HG02798 (cell line): ENCODE measurements at regions not wholly inside any gene's neighbourhood (a gene's known extent, or its start where the extent isn't known, plus 50 kb on each side); places are given as distances from the start of the nearest gene placed in this dataset.
"Not testable (repeated sequence)": the region's sequence is repeated elsewhere in the genome, so short reads cannot be mapped to it uniquely, and the experiment has no call there.

ENCODE experiments used
- ATAC-seq: cut with Tn5 transposase; IDR thresholded peaks from one replicate; pipeline ENCODE4 v1.9.1; 2021; ENCODE audit warnings: mild to moderate bottlenecking; ENCODE audit not compliant: unreplicated experiment, poor library complexity

DNA sequence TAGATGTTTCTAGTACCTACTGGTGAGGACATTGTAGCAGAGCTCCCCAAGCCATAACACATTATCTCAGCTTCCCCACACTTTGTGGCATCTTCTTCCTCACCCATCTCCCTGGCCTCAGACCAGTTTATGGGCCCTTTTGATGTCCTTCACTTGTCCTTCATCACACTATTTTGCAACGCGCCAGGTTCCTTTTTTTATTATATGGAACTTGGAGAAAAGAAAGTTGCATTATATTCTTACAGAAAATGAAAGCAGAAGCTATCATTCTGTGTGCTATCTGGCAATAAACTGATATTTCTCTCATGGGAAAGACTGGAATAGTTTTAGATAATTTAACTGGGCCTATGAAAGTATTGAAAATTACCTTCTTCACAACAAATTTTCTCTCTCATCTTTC, 196.9 kb upstream of the ETV3 start:
- no peak for ATAC-seq

DNA sequence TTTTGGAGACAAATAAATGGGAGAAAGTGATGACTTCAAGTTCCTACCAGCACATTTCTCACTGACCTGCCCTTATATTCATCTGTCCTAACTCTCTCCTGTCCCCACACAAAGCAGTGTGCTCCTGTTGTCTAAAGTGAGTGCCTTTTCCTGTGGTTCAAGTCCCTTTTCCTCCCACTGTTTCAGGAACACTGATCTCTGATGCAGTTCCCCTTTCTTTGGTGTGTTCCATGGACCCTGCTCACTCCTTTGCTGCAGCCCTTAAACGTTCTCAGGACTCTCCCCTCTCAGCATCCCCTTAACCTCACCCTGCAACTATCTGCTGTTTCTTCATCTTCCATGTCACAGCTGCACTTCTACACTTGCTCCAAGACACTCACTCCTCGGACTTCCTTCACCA, 195.8 kb upstream of the ETV3 start:
- ATAC-seq, result no peak

DNA sequence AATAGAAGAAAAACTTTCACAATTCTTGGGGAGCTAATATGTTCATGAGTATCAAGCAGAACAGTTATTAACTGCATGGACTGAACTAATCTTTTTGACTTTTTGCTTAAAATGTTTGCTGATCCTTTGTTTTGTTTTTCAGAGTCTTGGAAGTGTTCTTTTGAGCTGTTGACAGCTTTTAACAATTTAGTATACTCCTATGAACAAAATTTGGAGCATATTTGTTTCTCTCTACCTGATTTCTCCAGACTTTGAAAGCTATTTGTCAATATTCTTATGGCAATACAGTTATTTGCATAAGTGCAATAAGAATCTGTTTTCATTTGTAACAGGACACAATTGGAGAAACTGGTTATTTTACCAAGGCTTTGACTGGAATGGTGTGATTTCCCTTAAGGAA, 192.0 kb upstream of the ETV3 start:
- ATAC-seq, result not testable (repeated sequence)

DNA sequence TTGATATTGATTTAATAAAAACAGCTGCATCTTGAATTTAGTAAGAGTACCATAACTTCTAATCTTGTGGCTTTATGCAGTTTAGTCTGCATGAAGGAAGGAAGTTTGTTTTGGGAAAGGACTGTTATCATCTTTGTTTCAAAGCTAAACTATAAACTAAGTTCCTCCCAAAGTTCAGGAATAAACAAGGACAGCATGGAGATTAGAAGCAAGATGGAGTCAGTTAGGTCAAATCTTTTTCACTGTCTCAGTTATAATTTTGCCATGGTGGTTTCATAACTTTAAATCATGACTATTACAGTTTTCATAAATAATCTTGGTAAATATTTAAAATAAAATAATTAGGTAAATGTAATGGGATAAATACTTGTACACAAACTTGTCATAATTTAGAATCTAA, 189.9 kb upstream of the ETV3 start:
- not testable (repeated sequence) for ATAC-seq

DNA sequence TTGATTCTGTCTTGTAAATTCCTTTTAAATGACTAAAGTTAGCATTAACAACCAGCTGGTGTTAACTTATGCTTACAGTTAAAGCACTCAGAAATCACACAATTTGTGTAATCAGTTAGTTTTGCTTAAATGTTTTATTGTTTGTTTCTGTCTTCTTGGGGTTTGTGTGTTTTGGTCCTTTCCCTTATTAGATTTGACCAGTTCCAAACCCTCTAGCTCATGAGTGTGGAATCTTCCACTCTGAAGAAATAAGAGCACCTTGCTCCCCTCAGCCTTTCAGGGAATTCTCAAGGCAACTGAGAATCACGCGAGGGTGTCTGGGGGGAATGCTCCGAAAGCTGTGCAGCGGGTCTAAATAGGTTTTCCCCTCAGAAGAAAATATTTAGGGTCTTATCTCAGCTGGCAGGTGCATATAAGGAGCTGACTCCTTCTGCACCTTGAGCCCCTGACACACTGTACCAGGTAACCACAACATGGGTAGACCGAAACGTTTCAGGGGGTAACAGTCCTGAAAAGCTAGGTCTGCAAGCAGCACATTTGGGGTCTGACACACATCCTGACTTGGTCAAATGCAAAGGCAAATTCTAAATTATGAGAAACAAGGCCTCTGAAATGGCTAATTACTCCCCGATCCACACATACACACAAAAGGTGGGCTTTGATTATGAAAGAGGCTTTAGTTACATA, 188.1 kb upstream of the ETV3 start:
- ATAC-seq, result no peak

DNA sequence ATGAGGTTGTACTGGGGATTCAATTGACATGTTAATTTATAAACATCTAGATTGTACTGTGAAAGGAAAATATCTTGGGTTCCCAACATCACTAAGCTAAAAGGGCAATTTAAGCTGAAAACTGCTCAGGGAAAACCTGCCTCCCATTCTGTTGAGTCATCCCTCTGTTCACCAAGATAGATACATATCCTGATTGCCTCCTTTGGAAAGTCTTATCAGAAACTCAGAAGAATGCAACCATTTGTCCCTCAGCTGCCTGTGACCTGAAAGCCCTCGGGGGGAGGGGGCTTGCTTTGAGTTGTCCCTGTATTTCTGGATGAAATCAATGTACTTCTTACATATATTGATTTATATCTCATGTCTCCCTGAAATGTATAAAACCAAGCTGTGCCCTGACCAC, 187.0 kb upstream of the ETV3 start:
- no peak for ATAC-seq

DNA sequence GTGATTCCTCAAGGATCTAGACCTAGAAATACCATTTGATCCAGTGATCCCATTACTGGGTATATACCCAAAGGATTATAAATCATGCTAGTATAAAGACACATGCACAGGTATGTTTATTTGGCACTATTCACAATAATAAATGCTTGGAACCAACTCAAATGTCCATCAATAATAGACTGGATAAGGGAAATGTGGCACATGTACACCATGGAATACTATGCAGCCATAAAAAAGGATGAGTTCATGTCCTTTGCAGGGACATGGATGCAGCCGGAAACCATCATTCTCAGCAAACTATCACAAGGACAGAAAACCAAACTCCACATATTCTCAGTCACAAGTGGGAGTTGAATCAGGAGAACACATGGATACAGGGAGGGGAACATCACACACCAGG, 183.8 kb upstream of the ETV3 start:
- not testable (repeated sequence) for ATAC-seq

DNA sequence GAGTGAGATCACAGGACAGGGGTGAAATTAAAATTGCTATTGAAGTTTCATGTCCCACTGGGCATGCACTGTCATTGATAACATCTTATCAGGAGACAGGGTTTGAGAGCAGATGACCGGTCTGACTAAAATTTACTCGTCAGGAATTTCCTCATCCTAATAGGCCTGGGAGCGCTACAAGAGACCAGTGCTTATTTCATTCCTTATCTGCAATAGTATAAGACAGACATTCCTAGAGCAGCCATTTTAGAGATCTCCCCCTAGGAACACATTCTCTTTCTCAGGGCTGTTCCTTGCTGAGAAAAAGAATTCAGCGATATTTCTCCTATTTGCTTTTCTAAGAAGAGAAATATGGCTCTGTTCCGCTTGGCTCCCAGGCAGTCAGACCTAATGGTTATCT, 181.4 kb upstream of the ETV3 start:
- ATAC-seq, result no peak

DNA sequence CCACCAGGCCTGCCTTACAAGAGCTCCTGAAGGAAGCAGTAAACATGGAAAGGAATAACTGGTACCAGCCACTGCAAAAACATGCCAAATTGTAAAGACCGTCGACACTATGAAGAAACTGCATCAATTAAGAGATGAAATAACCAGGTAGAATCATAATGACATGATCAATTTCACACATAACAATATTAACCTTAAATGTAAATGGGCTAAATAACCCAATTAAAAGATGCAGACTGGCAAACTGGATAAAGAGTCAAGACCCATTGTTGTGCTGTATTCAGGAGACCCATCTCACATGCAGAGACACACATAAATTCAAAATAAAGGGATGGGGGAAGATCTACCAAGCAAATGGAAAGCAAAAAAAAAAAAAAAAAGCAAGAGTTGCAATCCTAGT, 179.0 kb upstream of the ETV3 start:
- not testable (repeated sequence) for ATAC-seq

DNA sequence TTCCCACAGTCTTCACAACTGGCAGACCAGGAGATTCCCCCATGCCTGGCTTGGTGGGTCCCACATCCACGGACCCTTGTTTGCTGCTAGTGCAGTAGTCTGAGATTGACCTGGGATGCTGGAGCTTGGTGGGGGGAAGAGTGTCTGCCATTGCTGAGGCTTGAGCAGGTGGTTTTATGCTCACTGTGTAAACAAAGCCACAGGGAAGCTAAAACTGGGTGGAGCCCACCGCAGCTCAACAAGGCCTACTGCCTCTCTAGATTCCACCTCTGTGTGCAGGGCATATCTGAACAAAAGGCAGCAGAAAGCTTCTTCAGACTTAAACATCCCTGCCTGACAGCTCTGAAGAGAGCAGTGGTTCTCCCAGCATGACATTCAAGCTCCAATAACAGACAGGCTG, 177.3 kb upstream of the ETV3 start:
- no peak for ATAC-seq

DNA sequence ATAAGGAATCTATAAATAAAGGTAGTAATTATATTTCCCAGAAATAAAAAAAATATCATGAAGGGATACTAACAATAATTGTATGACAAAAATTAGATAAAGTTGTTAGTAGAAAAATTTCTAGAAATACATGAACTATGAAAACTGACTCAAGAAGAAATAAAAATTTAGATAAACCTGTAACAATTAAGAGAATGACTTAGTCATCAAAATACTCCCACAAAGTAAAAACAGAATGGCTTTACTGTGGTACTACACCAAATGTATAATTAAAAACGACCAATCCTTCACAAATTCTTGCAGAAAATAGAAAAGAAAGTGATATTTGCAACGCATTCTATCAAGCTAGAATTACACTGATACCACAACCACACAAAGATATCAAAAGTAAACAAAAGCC, 176.2 kb upstream of the ETV3 start:
- no peak for ATAC-seq

DNA sequence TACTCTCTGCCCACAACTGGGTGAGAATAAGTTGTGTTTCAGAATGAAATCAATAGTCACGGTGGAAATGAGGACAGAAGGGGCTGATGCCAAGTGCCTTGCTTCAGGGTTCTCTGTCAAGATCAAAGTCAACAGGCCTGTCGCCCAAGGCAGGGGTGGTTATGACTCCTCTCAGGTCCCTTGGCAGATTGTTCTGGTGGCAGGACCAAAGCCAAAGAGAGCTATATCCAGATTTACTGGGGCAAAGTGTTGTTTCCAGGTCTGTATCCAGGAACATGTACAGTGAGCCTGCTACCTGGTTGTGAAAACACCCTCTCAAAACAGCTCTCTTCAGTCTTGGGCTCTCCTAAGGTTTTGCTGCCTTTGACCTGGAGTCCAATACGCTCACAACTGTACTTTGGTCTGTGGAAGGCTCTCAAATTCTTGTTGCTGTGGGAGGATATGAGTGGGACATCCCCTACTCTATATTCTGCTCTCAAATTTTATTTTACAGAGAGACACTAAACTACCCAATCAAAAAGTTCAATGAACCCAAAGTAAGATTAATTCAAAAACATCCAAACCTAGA, 175.1 kb upstream of the ETV3 start:
- no peak for ATAC-seq

DNA sequence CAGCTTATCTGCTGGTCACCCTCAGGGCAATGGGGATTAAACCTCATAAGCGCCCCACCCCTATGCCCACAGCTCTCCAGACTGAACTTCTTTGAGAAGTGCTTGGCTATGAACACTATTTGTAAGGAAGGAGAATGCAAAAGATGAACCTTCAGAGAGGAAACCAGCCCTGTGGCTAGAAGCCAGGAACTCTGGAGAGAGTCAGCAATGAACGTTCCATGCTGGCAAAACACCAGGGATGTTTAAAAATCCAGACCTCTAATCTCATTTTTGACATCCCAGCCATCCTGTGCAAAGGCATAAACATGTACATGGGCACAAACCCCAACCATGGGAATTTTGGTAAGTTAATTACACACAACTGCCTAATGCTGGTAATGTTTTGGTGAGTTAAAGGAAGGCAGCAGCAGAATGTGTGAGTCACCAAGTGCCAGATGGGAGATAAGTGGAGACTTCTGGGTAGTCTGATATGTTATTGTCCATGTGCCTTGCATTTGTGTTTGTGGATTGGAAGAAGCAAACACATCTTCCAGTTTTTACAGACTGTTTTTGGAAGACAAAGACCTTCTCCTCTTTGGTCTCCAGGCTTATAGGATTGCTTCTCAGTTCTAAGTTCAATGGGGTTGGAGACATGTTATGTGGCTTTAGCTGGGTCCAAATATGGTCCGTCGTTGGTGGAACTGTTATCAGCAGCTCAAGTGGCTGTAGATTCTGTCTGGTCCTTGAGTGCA, 174.1 kb upstream of the ETV3 start:
- no peak for ATAC-seq

DNA sequence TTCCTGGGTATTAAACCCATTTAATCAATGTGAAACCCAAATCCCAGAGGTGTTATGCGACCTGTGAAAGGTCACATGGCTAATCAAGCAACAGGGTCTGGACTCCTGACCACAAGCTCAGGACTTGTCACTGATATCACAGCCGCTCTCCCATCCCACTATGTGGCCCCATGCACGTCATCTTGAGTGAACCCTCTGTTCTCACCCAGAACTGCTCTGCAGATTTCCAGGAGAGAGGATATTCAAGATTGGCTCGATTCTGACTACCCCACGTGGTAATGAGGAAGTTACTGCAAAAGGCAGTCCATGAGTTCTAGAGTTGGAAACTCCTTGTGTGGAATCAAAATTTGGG, 173.5 kb upstream of the ETV3 start:
- ATAC-seq, result no peak

DNA sequence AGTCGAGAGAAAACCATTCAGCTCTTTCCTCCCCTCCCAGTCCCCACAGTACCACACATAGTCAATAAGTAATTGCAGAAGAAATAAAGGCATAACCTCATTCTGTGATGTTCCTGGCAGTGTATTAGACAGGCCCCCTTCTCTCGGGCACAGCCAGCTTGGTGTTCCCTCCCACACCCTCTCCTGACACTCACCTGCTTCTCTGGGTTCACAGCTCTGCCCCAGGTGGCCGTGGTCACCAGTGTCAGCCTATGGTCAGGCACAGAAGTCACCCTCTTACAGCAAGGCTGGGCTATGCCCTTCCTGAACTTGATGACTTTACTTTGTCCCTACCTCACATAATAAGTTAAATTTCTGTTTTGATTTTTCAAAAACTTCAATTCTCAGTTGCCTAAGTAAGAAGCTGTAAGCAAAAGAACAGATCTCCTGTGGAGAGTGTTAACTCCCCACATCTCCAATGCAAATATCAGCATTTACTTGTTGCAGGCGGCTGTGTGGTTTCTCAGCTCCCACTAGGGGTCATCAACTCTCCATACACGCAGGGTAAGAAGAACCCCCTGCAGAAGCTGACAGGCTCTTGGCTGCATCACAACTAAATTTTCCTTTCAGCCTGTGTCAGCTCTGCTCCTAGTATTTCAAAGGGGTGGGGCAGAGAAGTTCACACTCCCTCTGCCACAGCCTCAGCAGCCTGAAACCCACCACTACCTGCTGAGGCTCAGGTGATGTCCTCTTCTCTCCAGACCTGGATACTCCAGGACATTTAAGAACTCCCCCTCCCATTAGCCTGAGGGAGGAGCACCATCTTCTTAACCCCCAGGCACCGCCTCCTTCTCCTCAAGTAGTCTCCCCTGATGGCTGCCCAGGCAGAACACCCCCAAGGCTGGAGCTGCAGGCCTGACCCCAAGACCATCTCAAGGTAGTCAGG, 172.9 kb upstream of the ETV3 start:
- ATAC-seq, result peak; percentile 36

DNA sequence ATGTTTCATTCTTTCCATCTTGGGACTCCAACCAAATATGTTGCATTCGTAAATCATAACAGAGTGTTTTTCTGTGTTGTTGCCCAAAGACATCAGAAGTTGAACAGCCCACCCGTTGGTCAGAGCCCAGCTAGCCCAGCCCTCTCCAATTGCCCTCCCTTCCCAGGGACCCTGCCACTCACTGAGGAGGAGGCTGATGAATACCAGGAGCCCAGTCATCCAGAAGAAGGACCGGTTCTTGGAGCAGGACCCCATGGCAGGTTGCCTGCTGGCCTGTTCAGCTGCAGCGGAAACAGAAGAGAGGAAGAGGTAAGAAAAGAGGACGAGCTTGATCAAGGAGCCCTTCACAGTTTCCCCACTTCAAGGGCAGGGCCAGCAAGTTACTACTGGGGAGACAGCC, 172.2 kb upstream of the ETV3 start:
- no peak for ATAC-seq

DNA sequence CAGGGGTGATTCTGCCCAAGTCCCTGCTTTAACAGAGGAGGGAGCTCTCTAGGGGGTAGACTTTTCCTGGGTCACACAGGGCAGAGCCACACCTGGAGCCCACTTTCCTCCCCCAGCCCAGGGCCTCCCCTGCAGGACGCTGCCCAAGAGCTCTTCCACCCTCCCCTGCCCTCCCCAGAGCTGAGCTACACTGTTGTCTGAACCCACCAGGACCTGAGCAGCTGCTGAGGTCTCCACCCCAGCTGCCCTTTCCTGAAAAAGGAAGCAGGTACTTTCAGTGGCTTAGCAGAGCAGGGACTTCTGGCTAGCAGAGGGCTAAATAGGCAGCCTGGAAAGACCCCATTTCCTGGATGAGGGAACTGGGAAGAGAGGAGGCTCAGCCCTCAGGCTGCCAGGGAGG, 169.3 kb upstream of the ETV3 start:
- ATAC-seq, result peak; percentile 74

DNA sequence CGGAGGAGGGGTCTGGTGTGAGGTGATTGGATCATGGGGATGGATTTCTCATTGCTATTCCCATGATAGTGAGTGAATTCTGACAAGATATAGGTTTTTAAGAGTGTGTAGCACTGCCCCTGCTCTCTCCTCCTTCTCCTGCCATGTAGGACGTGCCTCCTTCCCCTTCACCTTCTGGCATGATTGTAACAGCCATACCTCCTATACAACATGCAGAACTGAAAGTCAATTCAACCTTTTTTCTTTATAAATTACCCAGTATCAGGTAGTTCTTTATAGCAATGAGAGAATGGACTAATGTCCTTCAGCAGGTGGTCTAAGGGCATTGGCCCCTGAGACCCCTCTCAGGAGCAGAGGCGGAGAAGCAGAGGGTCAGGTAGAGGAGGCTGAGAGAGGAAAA, 168.7 kb upstream of the ETV3 start:
- ATAC-seq, result no peak

DNA sequence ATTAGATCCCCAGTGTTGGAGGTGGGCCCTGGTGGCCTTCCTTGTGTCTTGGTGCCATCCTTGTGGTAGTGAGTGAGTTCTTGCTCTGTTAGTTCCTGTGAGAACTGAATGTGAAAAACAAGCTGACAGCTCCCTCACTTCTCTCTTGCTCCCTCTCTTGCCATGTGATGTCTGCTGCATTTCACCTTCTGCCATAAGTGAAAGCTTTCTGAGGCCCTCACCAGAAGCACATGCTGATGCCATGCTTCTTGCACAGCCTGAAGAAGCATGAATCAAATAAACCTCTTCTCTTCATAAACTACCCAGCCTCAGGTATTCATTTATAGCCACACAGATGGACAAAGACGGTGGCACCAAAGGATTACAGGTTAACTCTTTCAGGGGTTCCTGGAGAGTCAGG, 166.1 kb upstream of the ETV3 start:
- no peak for ATAC-seq

DNA sequence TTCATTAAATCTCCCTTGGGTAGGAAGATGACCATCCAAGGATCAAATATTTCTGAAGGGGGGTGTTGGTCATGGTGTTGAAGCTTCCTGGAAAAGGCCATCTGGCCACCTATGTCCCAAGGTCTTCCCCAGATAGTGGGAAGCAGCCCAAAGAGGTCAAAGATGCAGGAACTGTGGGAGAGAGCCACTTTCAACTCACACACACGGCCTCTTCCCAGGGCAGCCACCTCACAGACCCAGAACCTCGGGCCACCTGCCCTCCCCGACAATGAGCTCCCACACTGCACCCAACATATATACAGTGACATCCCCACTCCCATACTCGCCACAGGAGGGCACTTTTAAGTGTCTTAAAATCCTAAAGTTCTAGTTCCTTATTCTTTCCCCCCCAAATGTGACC, 164.5 kb upstream of the ETV3 start:
- ATAC-seq, result no peak

DNA sequence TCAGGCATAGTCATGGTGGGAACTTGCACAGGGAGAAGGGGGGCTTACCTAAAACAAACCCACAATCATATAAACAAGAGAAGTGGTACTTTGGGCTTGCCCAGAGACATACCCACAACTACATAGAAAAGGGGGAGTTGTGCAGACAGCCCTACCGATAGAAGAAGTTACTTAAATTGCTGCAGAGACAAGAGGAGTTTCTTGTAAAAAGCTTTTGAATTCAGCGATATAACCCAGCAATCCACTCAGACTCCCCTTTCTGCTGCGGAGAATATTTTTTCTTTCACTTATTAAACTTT, 164.0 kb upstream of the ETV3 start:
- no peak for ATAC-seq
